Stimulated activated CD4-positive, alpha-beta T cell treated with anti-CD3 and anti-CD28 coated beads, Interleukin-1b, Interleukin-23, amount 100 ng/mL, for 24 hours (primary cell): ENCODE measurements at regions not wholly inside any gene's neighbourhood (a gene's known extent, or its start where the extent isn't known, plus 50 kb on each side); places are given as distances from the start of the nearest gene placed in this dataset.
"Not testable (repeated sequence)": the region's sequence is repeated elsewhere in the genome, so short reads cannot be mapped to it uniquely, and the experiment has no call there.

Experiments
- DNase-seq, 4 experiments: peaks; one replicate each; pipeline ENCODE4 v3.0.0-alpha.2; 2020; ENCODE audit warnings: low read depth in 4 of 4, low spot score in 1 of 4

- no peak for DNase-seq
Measured at GRCh38 chrX:150051096-150051495, 112.8 kb upstream of the EOLA2 start.

DNA sequence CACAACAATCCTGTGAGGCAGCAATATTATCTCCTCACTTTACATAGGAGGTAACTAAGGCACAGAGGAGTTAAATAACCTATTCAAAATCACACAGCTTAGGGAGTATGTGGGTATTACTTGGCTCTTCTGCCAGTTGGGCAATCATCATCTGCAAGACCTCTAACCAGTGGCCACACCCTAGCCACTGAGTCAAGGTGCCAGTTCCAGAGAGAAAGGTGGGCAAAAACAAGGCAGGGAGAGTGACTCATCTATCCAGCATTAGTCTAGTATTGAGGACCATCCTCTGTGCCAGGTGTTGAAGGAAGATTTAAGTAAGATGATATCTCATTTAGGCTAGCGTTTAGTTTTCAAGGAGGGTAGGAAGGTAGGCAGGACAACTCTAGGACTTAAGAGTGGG lies 113.9 kb upstream of the EOLA2 start:
- no peak for DNase-seq

DNA sequence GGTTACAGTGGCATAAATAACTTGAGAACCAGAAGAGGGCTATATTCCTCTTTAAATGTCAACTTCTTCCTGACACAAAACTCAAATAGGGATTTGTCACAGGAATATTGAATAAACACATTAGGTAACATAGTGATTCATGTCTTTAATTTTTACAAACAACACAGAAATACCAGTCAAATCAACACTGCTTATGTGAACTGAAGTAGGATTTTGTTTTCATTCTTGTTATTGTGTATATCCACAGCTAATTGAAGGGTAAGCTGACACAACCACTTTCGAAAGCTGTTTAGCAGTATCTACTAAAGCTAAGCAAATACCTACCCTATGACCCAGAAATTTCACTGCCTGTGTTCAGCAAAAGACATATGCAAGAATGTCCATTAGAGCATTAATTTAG lies 120.4 kb upstream of the EOLA2 start:
- DNase-seq = no peak

- DNase-seq = no peak
Measured at GRCh38 chrX:150060406-150060805, 122.1 kb upstream of the EOLA2 start.

GRCh38 chrX:150062292-150063137 lies 124.2 kb upstream of the EOLA2 start:
- DNase-seq = no peak

DNA sequence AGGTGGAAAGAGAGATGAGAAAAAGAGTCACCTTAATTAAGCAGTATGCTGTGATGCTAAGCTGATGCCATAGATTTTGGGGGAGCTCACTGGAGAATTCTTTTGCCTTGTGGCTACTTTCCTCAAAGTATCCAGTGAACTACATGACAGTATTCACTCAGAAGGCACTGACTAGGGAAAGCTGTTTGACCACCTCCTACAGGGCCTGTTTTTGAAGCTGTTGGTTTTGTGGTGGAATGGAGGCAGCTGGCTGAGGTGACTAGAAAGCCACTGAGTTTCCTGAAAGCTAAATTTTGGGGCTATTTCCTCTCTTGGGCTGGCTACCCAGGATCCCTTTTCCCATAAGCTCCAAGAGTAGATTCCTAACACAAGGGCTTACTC lies 124.8 kb upstream of the EOLA2 start:
- DNase-seq = no peak

GRCh38 chrX:150063674-150064073 lies 125.4 kb upstream of the EOLA2 start:
- no peak for DNase-seq

GRCh38 chrX:150074175-150074574 lies 135.9 kb upstream of the EOLA2 start:
- DNase-seq = no peak

GRCh38 chrX:150080497-150080896 lies 142.2 kb upstream of the EOLA2 start:
- DNase-seq = no peak

DNA sequence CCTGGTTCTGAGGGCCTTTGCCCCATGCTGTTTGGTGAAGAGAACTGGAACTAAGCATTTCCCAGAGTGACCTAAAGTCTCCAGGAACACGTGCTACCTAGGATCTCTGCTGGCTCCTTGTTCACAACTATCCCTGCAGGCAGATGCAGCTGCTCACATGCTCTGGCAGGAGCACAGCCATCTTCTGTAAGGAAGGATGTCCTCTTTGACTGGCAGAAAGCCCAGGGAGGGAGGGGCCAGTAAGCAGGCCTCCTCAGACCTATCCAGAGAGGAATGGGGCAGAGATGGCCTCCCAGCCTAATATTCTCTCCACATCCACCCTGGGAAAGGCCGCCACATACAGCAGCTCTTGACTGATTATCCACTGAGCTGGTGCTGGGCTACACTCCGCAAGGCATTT lies 142.8 kb upstream of the EOLA2 start:
- no peak for DNase-seq

DNA sequence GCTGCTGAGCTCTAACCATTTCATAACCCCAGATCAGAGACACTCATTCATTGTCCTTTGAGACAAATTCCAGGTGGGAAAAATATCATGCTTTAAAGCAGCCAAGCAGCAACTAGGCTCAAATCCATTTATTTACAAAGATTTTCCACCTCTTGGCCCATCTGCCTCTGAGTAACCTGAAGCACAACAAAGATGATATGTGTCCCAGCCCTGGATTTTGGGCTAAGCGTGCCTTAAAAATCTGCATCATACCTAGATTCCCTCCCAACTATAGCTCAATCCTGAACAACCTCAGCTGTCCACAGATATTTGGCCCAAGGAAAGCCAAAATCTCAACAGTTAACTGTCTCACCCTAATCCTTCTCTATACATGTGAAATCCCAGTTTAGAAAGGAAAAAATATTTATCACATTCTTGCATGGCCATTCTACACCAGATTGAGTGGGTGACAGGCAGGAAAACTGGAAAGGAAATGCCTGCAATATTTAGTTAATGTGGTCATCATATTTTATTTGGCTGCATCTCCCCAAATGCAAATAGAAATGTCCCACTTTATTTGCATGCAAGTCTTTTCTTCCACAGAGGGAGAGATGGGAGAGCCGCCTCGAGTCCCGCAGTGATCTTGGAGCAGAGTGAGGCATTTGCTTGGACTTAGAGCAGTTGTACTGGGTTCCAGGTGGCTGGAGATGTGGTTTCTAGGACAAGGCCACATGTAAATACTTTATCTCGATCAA lies 146.4 kb upstream of the EOLA2 start:
- DNase-seq = no peak

- no peak for DNase-seq
Measured at GRCh38 chrX:150085881-150086280, 147.6 kb upstream of the EOLA2 start.

- no peak for DNase-seq
Measured at GRCh38 chrX:150086371-150086770, 148.1 kb upstream of the EOLA2 start.

- DNase-seq = no peak
Measured at GRCh38 chrX:150087612-150088011, 149.3 kb upstream of the EOLA2 start.

- no peak for DNase-seq
Measured at GRCh38 chrX:150088042-150088441, 149.8 kb upstream of the EOLA2 start.

GRCh38 chrX:150088766-150089518 lies 150.7 kb upstream of the EOLA2 start:
- no peak for DNase-seq

- DNase-seq = not testable (repeated sequence)
Measured at GRCh38 chrX:150091300-150091699, 153.0 kb upstream of the EOLA2 start.

- no peak for DNase-seq
Measured at GRCh38 chrX:150092549-150092948, 154.3 kb upstream of the EOLA2 start.

- DNase-seq = no peak
Measured at GRCh38 chrX:150094375-150094774, 156.1 kb upstream of the EOLA2 start.

- no peak for DNase-seq
Measured at GRCh38 chrX:150094996-150095395, 156.7 kb upstream of the EOLA2 start.

- DNase-seq = no peak
Measured at GRCh38 chrX:150099316-150099715, 161.0 kb upstream of the EOLA2 start.

DNA sequence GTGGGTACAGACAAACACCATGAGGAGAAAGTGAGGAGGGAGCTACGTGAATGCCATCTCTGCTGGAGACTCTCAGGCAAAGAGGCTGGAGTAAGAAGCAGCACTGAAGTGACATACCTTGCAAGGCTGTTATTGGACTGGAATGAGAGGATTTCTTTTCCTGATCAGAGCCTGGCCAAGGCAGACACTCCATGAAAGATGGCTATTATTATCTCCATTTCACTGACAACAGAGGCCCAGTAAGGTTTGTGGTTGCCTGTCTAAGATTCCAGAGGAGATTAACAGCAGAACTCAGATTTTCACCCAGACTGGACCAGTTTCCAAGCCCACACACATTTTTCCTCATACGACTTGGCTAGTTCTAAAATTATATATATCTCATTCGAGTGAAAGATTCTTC lies 162.0 kb upstream of the EOLA2 start:
- DNase-seq = no peak
